GM12873 (cell line): ENCODE measurements at regions not wholly inside any gene's neighbourhood (a gene's known extent, or its start where the extent isn't known, plus 50 kb on each side); places are given as distances from the start of the nearest gene placed in this dataset.

Source experiments
- TF ChIP-seq, protein P1 (sequence below): IDR thresholded peaks from 2 replicates; pipeline ENCODE4 v1.5.1; 2012; ENCODE audit warnings: low read depth, mild to moderate bottlenecking, moderate library complexity, low read length, control low read depth; ENCODE audit not compliant: insufficient read depth; ENCODE audit errors: missing control alignments

DNA sequence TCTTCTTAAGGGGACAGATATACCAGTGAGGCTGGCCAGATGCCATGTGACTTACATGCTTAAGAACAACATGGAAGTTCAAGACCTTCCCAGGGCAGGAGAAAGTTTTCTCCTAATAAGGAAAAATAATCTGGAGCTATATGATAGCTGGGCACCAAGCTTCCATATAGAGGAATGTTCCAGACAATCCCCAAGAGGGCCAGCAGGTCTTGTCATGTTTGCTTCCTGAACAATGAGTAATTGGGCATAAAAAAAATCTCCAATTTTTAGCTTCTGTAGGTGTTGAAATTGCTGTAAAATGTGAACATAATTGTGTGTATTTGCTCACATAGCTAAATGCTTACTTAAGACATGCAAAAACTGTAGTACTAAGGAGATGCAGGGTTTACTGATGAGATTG, 809.5 kb upstream of the PIK3C3 start:
- TF ChIP-seq, protein P1, sequence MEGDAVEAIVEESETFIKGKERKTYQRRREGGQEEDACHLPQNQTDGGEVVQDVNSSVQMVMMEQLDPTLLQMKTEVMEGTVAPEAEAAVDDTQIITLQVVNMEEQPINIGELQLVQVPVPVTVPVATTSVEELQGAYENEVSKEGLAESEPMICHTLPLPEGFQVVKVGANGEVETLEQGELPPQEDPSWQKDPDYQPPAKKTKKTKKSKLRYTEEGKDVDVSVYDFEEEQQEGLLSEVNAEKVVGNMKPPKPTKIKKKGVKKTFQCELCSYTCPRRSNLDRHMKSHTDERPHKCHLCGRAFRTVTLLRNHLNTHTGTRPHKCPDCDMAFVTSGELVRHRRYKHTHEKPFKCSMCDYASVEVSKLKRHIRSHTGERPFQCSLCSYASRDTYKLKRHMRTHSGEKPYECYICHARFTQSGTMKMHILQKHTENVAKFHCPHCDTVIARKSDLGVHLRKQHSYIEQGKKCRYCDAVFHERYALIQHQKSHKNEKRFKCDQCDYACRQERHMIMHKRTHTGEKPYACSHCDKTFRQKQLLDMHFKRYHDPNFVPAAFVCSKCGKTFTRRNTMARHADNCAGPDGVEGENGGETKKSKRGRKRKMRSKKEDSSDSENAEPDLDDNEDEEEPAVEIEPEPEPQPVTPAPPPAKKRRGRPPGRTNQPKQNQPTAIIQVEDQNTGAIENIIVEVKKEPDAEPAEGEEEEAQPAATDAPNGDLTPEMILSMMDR = no peak

DNA sequence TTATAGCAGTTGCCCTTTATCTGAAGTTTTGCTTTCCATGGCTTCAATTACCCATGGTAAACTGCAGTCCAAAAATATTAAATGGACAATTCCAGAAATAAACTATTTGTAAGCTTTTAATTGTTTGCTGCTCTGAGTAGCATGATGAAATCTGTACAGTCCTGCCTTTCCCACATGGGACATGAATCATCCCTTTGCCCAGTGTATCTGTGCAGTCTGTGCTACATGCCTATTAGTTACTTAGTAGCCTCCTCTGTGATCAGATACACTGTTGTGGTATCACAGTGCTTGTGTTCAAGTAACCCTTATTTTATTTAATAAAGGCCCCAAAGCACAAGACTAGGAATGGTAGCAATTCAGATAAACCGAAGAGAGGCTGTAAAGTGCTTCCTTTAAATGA, 810.6 kb upstream of the PIK3C3 start:
- TF ChIP-seq, protein P1 = no peak

DNA sequence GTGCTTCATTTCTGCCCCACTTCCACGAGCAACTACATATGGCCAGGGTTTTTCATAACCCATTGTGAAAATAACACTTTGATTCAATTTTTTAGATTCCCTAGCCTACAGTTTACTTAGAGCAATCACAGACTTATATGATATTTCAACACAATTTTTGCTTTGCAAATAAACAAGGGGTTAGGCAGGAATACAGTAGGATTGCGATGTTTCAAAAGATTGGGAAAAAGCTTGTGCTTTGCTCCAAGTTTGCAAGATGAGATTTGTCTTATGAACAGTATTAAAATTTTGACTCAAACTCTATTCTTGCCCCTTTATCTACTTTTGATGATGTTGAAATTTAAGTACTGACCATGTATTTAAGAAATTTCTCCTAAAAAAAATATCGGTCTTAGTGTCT, 814.5 kb upstream of the PIK3C3 start:
- TF ChIP-seq, protein P1 = no peak

DNA sequence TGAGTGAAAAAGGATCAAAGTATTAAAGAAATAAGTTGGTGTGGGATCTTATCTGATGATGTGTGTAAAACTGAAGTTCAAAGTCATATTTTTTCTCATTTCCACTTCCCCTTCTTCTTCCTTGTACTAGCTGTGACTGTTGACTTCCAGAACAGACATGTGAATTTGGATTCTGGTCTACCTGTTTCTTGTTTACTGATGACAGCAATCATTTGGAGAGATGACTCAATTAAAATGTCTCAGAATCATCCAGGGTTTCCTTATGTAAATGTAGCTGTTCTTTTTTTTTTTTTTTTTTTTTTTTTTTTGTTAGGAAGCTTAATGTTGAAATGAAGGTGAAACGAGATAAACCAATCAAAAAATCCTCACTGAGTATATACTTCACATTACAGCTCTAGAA, 819.9 kb upstream of the PIK3C3 start:
- TF ChIP-seq, protein P1 = no peak

DNA sequence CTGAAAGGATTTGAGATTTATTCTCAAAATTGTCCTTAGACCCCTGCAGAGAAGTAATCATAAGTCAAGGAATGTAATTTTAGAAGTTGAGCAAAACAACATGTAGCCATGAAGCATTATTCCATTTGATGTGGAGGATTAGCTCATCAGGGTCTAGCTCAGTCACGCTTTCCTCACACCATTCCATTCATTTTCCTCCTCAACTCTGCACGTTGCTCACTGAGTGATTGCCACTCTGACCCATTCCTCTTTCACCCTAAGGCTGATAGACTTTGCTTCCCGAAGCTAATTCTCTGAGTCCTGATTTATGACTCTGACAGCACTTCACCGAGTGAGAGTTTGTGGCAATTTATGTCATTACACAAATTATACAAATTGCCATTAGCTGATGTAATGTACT, 820.6 kb upstream of the PIK3C3 start:
- TF ChIP-seq, protein P1 = no peak

DNA sequence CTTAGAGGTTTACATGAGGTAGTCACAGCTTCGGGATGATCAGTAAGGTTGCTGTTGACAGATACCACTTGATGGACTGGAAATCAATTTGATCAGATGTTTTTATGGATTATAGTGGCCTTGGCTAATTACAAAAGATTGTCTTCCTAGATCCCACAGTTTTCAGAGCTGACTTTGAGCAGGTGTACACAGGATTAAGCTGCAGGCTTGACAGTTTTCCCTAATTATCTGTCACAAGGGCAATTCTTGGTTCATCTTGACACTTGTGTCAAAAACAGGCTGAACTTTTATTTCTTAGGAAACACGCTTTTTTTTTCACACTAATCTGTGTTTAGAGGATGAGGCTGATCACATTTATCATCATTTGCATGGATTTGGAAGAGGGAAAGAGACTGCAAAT, 824.0 kb upstream of the PIK3C3 start:
- TF ChIP-seq, protein P1 = no peak

DNA sequence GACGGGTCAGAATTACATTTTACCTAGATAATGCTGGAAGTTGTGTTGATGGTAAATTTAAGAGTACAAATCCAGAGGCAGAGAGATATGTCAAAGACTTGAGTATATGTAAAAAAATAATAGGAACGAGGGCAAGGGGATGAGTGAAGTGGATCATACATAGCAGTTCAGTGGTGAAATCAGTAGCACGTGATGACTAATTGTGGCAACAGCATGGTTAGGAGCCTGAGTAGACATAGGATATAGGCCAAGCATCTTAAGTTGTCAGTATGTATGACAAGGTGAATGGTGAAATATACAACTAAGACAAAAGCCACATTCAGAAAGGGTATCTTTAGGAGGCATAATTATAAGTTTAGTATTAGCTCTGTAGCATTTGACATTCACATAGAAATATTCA, 826.5 kb upstream of the PIK3C3 start:
- TF ChIP-seq, protein P1 = no peak
